ENCODE measurements at regions not wholly inside any gene's neighbourhood (a gene's known extent, or its start where the extent isn't known, plus 50 kb on each side); places are given as distances from the start of the nearest gene placed in this dataset.

GRCh38 chr20:4635781-4636180, 50.5 kb upstream of the PRNP start:
- H3K4me3 ChIP-seq: no peak overlapping the region
- no peak for DNase-seq
- no peaks in the 10 kb centered on the region for H3K36me3 ChIP-seq
- no peaks in the 10 kb centered on the region for H3K4me1 ChIP-seq
- no peaks in the 10 kb centered on the region for H3K9me3 ChIP-seq
- no peaks in the 10 kb centered on the region for H3K27me3 ChIP-seq
- TF ChIP-seq POLR2A (IDR thresholded peaks at IDR 0.05) (no peak), CTCF (IDR thresholded peaks at IDR 0.05) (no peak)
- intact Hi-C loops (cut with DNase I; ENCODE audit: low total_unique reads): no loop called here
- H3K27ac ChIP-seq: no peak overlapping the region

GRCh38 chr20:4635342-4635741, 50.9 kb upstream of the PRNP start:
- Histone ChIP-seq H3K4me1 (no peaks in the 10 kb centered on the region), H3K27ac (no peak overlapping the region), H3K9me3 (no peaks in the 10 kb centered on the region), H3K4me3 (no peak overlapping the region), H3K27me3 (no peaks in the 10 kb centered on the region), H3K36me3 (no peaks in the 10 kb centered on the region)
- intact Hi-C loops (cut with DNase I; ENCODE audit: low total_unique reads): no loop called here
- TF ChIP-seq CTCF (IDR thresholded peaks at IDR 0.05): no peak
- no peak for TF ChIP-seq POLR2A (IDR thresholded peaks at IDR 0.05)
- no peak for DNase-seq

- Histone ChIP-seq H3K36me3 (no peaks in the 10 kb centered on the region), H3K4me3 (no peak overlapping the region), H3K27me3 (no peaks in the 10 kb centered on the region), H3K9me3 (no peaks in the 10 kb centered on the region), H3K27ac (no peak overlapping the region), H3K4me1 (no peaks in the 10 kb centered on the region)
- DNase-seq: no peak
- TF ChIP-seq POLR2A (IDR thresholded peaks at IDR 0.05) (no peak), CTCF (IDR thresholded peaks at IDR 0.05) (no peak)
- intact Hi-C loops (cut with DNase I; ENCODE audit: low total_unique reads): no loop called here
Measured at GRCh38 chr20:4633780-4634179, 52.5 kb upstream of the PRNP start.

GRCh38 chr20:4633379-4633778, 52.9 kb upstream of the PRNP start:
- no peak overlapping the region for H3K27ac ChIP-seq
- no peak for DNase-seq
- no peak overlapping the region for H3K4me3 ChIP-seq
- intact Hi-C loops (cut with DNase I; ENCODE audit: low total_unique reads): no loop called here
- TF ChIP-seq CTCF (IDR thresholded peaks at IDR 0.05) (no peak), POLR2A (IDR thresholded peaks at IDR 0.05) (no peak)
- H3K36me3 ChIP-seq: no peaks in the 10 kb centered on the region
- H3K27me3 ChIP-seq: no peaks in the 10 kb centered on the region
- H3K4me1 ChIP-seq: no peaks in the 10 kb centered on the region
- H3K9me3 ChIP-seq: no peaks in the 10 kb centered on the region

- DNase-seq: no peak
- Histone ChIP-seq H3K9me3 (no peaks in the 10 kb centered on the region), H3K36me3 (no peaks in the 10 kb centered on the region), H3K4me3 (no peak overlapping the region), H3K4me1 (no peaks in the 10 kb centered on the region), H3K27me3 (no peaks in the 10 kb centered on the region), H3K27ac (no peak overlapping the region)
- TF ChIP-seq POLR2A (IDR thresholded peaks at IDR 0.05) (no peak), CTCF (IDR thresholded peaks at IDR 0.05) (no peak)
- intact Hi-C loops (cut with DNase I; ENCODE audit: low total_unique reads): no loop called here
Measured at GRCh38 chr20:4632876-4633275, 53.4 kb upstream of the PRNP start.

Data from uterus (tissue), 3 donors.